T-helper 17 cell (primary cell): ENCODE measurements at regions not wholly inside any gene's neighbourhood (a gene's known extent, or its start where the extent isn't known, plus 50 kb on each side); places are given as distances from the start of the nearest gene placed in this dataset.

Experiments used
- ATAC-seq: fragments of 150-1000 bp; cut with Tn5 transposase; 2 replicates; pipeline ENCODE4 v1.10.0; 2021; ENCODE audit warnings: mild to moderate bottlenecking, moderate library complexity
- DNase-seq, 3 donors: peaks; one replicate each; pipeline versions ENCODE4 v3.0.0 to v3.0.0-alpha.2; 2020 to 2021
- H3K9me3 ChIP-seq: one replicate; pipeline ENCODE4 v1.7.0; 2013; ENCODE audit warnings: low read length, mild to moderate bottlenecking; ENCODE audit not compliant: control insufficient read depth, poor library complexity, severe bottlenecking
- H3K27ac Mint-ChIP-seq: one replicate; pipeline ENCODE4 v1.8.0; 2022; ENCODE audit warnings: mild to moderate bottlenecking, moderate library complexity, mixed read lengths
- H3K27me3 Mint-ChIP-seq: one replicate; pipeline ENCODE4 v1.8.0; 2022; ENCODE audit warnings: mixed read lengths
- H3K36me3 Mint-ChIP-seq: one replicate; pipeline ENCODE4 v1.8.0; 2022; ENCODE audit warnings: low read depth, mixed read lengths
- H3K4me1 Mint-ChIP-seq: one replicate; pipeline ENCODE4 v1.8.0; 2022; ENCODE audit warnings: mild to moderate bottlenecking, mixed read lengths
- H3K4me3 Mint-ChIP-seq: one replicate; pipeline ENCODE4 v1.8.0; 2022; ENCODE audit warnings: mild to moderate bottlenecking, moderate library complexity, mixed read lengths

DNA sequence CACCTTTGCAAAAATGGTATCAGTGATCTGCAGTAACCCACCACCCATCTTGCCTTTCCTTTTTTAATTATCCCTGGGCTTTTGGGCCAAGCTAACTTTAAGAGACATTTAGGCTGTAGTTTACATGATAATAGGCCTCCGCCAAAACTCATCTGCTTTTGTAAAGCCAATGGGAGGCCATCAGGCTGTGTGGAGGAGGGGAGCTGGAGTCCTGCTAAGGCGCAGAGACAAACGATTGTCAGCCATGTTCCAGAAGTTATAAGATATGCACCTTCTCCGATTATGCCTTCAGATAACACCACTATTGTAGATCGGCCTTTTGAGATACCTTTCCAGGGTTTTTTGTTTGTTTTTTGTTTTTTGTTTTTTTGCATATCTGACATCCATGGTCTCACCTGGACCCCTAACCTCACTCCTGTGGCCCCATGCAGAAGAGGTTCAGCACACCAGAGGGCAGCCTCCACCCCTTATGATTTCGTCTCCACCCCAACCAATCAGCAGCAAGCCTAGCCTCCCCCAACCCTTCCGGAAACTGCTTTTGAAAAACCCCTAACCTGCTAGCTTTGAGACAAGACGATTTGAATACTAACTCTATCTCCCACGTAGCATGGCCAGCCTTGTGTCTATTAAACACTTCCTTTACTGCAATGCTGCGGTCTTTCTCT, 113.9 kb upstream of the UBL3 start:
- H3K27ac Mint-ChIP-seq, result no peak overlapping the region
- H3K27me3 Mint-ChIP-seq, result no peaks in the 10 kb centered on the region

DNA sequence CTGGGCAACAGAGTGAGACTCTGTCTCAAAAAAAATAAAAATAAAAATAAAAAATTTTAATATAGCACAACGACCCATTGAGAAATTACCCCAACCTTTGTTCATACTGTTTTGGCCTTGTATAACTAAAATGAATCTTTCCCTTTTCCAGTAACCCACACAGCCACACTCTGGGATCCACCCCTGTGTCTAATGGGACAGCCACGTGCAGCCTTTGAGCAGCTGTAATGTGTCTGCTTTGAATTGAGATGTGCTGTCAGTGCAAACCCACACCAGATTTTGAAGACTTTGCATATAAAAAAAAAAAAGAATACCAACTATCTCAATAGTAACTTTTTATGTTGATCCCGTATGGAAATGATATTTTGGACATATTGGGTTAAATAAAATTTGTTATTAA, 112.7 kb upstream of the UBL3 start:
- no peak overlapping the region for H3K4me3 Mint-ChIP-seq
- H3K27me3 Mint-ChIP-seq, result no peaks in the 10 kb centered on the region
- no peak for DNase-seq
- H3K9me3 ChIP-seq, result no peaks in the 10 kb centered on the region
- peaks cover 12% of the 10 kb centered on the region for H3K4me1 Mint-ChIP-seq
- H3K27ac Mint-ChIP-seq, result peak overlapping the region; percentile 19
- no peak for ATAC-seq
- peaks cover 4% of the 10 kb centered on the region for H3K36me3 Mint-ChIP-seq

More for the DNA sequence above, 113.9 kb upstream of the UBL3 start:
- DNase-seq, result no peak
- no peak overlapping the region for H3K4me3 Mint-ChIP-seq
- no peaks in the 10 kb centered on the region for H3K9me3 ChIP-seq
- peaks cover 5% of the 10 kb centered on the region for H3K4me1 Mint-ChIP-seq
- H3K36me3 Mint-ChIP-seq, result peaks cover 4% of the 10 kb centered on the region
- no peak for ATAC-seq

DNA sequence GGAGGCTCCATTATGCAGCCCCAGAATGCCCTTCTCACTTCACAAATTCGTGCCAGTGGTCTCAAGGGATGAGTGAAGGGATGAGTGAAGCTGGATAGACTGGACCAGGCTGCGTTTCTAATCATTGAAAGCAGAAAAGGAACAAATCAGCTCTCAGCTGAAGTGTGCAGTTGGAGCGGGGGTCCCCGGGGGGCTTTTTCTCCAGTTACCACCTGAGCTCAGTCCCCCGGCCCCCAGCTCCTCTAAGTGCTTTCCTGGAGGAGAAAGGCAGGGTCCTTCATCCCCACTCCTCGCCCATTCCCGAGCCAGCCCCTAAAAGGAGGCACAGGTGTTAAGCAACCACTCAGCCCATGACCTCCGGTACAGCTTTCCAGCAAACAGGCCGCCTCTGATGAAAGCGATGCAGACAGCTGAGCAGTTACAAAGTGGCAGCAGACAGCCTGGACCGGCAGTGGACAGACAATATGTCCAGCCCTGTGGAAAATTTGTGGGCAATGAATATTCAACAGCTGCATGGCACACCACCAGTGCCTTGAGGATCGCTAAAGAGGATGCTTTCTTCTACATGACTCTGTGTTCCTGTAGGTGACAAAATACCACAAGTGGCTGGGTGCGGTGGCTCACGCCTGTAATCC, 110.7 kb upstream of the UBL3 start:
- H3K4me1 Mint-ChIP-seq, result peaks cover 21% of the 10 kb centered on the region
- H3K36me3 Mint-ChIP-seq, result peaks cover 2% of the 10 kb centered on the region
- ATAC-seq, result no peak
- H3K9me3 ChIP-seq, result no peaks in the 10 kb centered on the region
- H3K4me3 Mint-ChIP-seq, result no peak overlapping the region
- DNase-seq, result no peak
- no peaks in the 10 kb centered on the region for H3K27me3 Mint-ChIP-seq
- peak overlapping the region; percentile 49 for H3K27ac Mint-ChIP-seq

DNA sequence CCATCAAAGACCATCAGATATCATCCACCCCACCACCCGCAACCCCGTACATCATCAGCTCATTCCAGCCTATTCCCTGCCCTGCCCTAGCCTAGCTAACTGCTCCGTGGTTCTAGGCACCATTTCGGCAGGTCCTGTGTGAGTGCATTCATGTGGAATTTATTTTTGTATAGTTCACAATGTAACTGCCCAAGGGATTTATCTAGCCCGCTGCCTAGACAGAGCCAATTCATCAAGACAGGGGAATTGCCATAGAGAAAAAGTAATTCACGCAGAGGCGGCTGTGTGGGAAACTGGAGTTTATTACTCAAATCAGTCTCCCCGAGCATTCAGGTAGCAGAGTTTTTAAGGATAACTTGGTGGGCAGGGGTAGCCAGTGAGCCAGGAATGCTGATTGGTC, 109.2 kb upstream of the UBL3 start:
- Mint-ChIP-seq H3K4me3 (no peak overlapping the region), H3K27me3 (no peaks in the 10 kb centered on the region), H3K36me3 (peaks cover 2% of the 10 kb centered on the region), H3K27ac (no peak overlapping the region), H3K4me1 (peaks cover 22% of the 10 kb centered on the region)
- no peaks in the 10 kb centered on the region for H3K9me3 ChIP-seq
- ATAC-seq (no peak), DNase-seq (no peak)

DNA sequence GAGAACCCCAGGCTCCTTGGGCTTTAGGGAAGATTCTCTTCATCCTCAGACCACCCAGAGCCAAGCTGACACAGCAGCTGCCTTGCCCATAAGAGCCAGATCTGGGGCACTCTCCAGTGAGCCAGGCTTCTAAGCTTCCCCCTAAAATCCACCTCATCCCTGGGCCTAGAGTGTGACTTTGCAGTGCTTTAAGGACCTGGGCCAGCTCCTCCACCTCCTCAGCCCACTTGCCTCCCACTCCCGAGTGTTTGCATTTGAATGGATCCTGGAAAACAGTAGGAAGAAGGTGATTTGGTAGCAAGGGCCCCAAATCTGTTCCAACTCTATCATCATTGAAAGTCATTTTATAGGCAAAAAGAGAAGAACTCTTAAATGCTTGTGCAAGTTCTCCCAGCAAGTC, 108.7 kb upstream of the UBL3 start:
- Mint-ChIP-seq H3K4me3 (no peak overlapping the region), H3K27me3 (no peaks in the 10 kb centered on the region), H3K36me3 (peaks cover 2% of the 10 kb centered on the region), H3K27ac (no peak overlapping the region), H3K4me1 (peaks cover 25% of the 10 kb centered on the region)
- no peak for DNase-seq
- H3K9me3 ChIP-seq, result no peaks in the 10 kb centered on the region
- no peak for ATAC-seq

DNA sequence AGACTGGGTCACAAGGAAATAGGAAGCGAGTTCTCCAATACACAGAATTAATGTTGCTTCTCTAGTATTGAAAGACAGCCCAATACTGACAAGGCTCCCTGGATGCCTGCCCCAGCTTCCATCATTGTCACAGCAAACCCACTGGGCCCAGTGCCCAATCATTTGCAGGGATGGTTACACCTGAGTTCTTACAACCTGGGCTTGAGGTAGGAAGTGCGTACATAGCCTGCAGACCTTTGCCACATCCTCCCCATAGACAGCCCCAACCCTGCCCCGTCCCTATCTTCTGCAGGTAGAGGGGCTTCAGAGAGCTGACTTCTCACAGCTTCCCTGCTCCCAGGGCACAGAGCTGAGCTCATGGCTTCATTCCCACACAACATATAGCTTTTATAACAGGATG, 108.1 kb upstream of the UBL3 start:
- no peaks in the 10 kb centered on the region for H3K9me3 ChIP-seq
- Mint-ChIP-seq H3K4me1 (peaks cover 29% of the 10 kb centered on the region), H3K27ac (peak overlapping the region; percentile 66), H3K27me3 (no peaks in the 10 kb centered on the region), H3K4me3 (no peak overlapping the region), H3K36me3 (peaks cover 1% of the 10 kb centered on the region)
- DNase-seq, result no peak
- peak; percentile 76 for ATAC-seq

DNA sequence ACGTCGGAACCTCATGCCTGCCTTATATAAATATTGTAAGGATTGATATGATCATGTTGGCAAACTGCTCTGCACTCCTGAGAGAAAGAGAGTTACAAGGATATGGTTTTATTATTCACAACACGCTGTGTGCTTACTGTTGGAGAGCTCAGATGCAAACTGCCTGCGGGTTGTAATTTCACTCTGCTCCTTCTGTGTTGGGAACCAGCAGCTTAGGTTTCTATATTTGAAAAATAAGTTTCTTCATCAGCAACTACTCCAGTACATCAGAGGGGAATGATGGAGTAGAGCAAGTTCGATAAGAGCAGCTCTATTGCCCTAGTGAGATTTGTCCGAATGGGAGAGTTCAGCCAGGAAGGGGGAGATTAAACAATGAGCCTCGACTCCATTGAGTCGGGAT, 106.9 kb upstream of the UBL3 start:
- H3K9me3 ChIP-seq, result no peaks in the 10 kb centered on the region
- peaks cover 29% of the 10 kb centered on the region for H3K4me1 Mint-ChIP-seq
- ATAC-seq (no peak), DNase-seq (no peak)
- H3K27ac Mint-ChIP-seq, result peak overlapping the region; percentile 66
- H3K4me3 Mint-ChIP-seq, result no peak overlapping the region
- H3K27me3 Mint-ChIP-seq, result no peaks in the 10 kb centered on the region
- H3K36me3 Mint-ChIP-seq, result no peaks in the 10 kb centered on the region

DNA sequence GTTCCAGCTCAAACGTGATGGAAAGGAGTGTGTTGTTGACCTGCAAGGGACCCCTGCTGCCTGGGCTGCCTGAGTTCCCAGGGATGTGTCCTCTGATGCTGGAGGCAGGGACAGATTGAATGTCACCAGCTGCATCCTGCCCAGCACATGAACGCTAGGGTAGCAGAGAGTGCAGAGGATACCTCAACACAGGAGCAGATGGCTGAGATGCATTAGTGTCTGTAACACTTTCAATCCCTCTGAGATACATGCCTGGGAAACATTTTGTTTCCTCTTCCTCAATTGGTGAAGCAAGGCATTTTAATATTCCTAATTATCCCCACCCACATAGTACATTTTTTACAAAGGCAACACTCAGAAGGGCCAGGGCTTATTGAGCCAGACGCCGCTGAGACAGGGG, 106.4 kb upstream of the UBL3 start:
- no peaks in the 10 kb centered on the region for H3K9me3 ChIP-seq
- Mint-ChIP-seq H3K4me1 (peaks cover 29% of the 10 kb centered on the region), H3K27ac (peak overlapping the region; percentile 86), H3K27me3 (no peaks in the 10 kb centered on the region), H3K36me3 (no peaks in the 10 kb centered on the region), H3K4me3 (peak overlapping the region; percentile 28)
- no peak for DNase-seq
- ATAC-seq, result no peak

DNA sequence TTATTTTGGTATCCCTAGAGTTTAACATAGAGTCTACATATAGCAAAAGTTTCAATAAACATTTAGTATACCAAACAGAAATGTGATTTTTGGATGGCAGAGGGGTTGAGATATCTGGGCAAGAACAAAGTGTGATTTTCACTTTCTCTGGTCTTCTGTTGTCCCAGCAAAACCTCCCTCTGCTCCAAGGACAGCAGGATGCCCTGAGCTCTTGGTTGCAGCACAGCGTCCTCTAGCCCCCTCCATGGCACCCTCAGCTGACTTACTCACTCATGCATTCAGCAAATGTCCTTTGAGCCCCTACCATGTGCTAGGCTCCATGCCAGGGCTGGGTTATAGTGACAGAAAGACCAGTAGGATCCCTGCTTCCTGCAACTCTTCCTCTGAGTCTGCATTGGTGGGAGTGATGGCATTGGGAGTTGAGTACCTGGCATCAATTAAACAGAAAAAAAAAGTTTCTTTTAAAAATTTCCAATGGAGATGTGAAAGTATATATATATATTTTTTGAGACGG, 104.8 kb upstream of the UBL3 start:
- no peak for ATAC-seq
- H3K4me1 Mint-ChIP-seq, result peaks cover 26% of the 10 kb centered on the region
- DNase-seq, result no peak

DNA sequence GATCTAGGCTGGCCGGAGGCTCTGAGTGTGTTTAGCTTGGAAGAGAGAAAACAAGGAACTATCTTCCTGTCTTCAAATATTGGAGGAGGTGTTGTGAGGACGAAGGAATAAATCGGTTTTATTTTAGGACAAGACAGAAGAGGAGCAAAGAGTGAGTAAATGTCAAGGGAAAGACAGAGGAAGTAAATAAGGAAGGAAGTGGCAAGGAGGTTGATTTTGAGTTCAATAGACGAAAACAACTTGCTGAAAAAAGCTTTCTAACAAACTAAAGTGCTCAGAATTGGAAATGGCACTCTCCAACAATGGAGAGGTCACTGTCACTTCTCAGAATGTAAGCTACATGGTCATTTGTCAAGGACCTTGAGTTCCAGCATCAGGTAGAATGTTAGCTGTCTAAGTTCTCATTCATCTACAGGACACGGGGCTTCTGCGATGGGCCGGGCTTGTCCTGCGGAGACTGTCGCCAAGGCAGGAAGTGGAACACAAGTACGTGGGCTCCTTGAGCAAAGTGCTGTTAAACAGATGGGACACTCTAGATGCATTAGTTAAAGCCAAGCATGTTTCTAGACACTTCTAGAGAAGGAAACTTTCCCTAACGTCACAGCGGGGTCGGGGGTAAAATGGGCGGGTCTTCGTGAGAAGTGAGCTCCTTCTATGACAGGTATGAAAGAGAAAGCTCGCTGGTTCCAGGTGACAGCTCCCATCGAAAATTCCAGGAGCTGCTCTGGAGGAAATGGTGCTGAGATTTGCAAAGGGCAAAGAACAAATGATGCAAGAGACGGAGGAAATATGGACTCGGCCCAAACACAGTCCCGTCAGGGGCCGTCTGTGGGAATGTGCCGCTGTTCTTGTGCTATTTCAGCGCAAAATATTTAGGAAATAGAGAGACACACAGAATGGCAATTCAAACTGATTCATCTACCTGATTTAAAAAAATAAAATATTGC, 103.9 kb upstream of the UBL3 start:
- peak overlapping the region; percentile 93 for H3K4me3 Mint-ChIP-seq
- peak; percentile 80 for ATAC-seq
- H3K36me3 Mint-ChIP-seq, result peaks cover 4% of the 10 kb centered on the region
- H3K9me3 ChIP-seq, result no peaks in the 10 kb centered on the region
- H3K4me1 Mint-ChIP-seq, result peaks cover 35% of the 10 kb centered on the region
- no peaks in the 10 kb centered on the region for H3K27me3 Mint-ChIP-seq
- DNase-seq, result no peak
- H3K27ac Mint-ChIP-seq, result peak overlapping the region; percentile 93

More for the DNA sequence above, 104.8 kb upstream of the UBL3 start:
- Mint-ChIP-seq H3K36me3 (no peaks in the 10 kb centered on the region), H3K27me3 (no peaks in the 10 kb centered on the region), H3K4me3 (peak overlapping the region; percentile 93), H3K27ac (peak overlapping the region; percentile 93)
- no peaks in the 10 kb centered on the region for H3K9me3 ChIP-seq

DNA sequence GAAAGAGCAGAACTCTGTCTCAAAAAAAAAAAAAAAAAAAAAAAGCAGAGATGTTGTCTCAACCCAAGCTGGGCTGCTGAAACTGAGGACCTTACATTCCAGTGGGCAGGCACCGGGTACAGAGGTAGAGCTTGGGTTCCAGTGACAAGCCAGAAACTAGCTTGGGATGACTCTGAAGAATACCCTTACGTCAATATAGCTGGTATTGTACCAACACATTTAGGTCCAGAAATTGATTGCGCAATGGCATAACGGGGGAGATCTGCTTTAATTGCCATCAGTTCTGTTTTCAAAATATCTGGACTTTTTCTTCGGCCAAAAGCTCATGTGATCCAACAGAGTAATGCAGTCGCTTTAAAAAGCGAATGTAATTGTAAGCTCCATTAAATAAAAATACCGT, 103.1 kb upstream of the UBL3 start:
- H3K4me1 Mint-ChIP-seq, result peaks cover 32% of the 10 kb centered on the region
- ATAC-seq (no peak), DNase-seq (no peak)
- no peaks in the 10 kb centered on the region for H3K9me3 ChIP-seq
- peak overlapping the region; percentile 93 for H3K4me3 Mint-ChIP-seq
- peak overlapping the region; percentile 93 for H3K27ac Mint-ChIP-seq
- H3K36me3 Mint-ChIP-seq, result peaks cover 4% of the 10 kb centered on the region
- no peaks in the 10 kb centered on the region for H3K27me3 Mint-ChIP-seq

DNA sequence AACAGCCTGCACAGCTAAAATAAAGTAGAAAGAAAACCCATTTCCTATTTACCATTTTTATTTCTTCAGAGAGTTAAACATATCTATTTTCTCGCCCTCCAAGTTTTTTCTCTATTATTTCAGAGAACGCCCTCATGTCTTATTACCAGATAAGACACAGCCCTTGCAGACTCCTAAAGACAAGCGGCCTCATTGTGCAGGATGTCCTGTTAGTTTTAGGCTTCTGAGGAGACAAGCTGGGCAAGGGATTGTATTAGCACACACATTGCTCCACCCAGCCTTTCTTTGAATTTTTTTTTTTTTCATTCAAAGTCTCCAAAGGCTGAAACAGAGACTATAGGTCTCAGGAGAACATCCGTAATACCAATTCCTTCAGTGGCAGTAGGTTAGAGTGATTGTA, 101.8 kb upstream of the UBL3 start:
- H3K9me3 ChIP-seq, result no peaks in the 10 kb centered on the region
- H3K4me1 Mint-ChIP-seq, result peaks cover 26% of the 10 kb centered on the region
- H3K27me3 Mint-ChIP-seq, result no peaks in the 10 kb centered on the region
- ATAC-seq, result no peak
- DNase-seq, result no peak
- H3K27ac Mint-ChIP-seq, result peak overlapping the region; percentile 47
- H3K4me3 Mint-ChIP-seq, result no peak overlapping the region
- H3K36me3 Mint-ChIP-seq, result peaks cover 4% of the 10 kb centered on the region

DNA sequence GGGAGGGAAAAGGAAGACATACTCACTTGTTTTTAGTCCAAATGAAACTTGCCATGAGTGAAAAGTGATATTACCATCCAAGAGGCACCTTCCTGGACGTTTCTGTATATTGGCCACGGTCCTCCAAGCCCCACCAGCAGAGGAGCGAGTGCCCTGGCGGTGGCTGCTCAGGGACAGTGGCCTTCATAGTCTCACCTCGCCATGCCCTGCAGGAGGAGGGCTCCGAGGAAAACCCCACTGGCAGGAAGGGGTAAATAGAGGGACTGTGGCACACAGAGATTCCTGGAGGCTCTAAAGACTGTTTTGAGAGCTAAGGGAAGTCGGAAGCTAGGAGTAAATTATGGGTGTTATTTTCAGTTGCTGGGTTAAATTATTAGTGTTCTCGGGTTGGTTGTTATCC, 98.4 kb upstream of the UBL3 start:
- Mint-ChIP-seq H3K4me1 (peaks cover 14% of the 10 kb centered on the region), H3K4me3 (no peak overlapping the region), H3K36me3 (peaks cover 4% of the 10 kb centered on the region), H3K27ac (no peak overlapping the region), H3K27me3 (no peaks in the 10 kb centered on the region)
- H3K9me3 ChIP-seq, result no peaks in the 10 kb centered on the region
- DNase-seq (no peak), ATAC-seq (no peak)
